Testis (tissue), 2 donors: ENCODE measurements at regions not wholly inside any gene's neighbourhood (a gene's known extent, or its start where the extent isn't known, plus 50 kb on each side); places are given as distances from the start of the nearest gene placed in this dataset.

Experiments
- CTCF ChIP-seq, 3 experiments: fragments of 450-650 bp in 2 of 3; fragments of 200-600 bp in 1 of 3; sonication (generic) in 1 of 3; IDR thresholded peaks; one replicate each; pipeline ENCODE4 v1.5.1; 2016 to 2019; ENCODE audit warnings: antibody characterized with exemption in 3 of 3, mild to moderate bottlenecking in 2 of 3, moderate library complexity in 1 of 3
- POLR2A ChIP-seq: fragments of 450-650 bp; IDR thresholded peaks from one replicate; pipeline ENCODE4 v1.6.1; 2017; ENCODE audit warnings: antibody characterized with exemption, mild to moderate bottlenecking, moderate library complexity

- no peak for TF ChIP-seq CTCF (IDR thresholded peaks at IDR 0.05)
- no peak for TF ChIP-seq POLR2A
These were observed 56.3 kb downstream of the ASCL1 start for GRCh38 chr12:103013741-103014300.
